T-helper 1 cell (primary cell): ENCODE measurements at regions not wholly inside any gene's neighbourhood (a gene's known extent, or its start where the extent isn't known, plus 50 kb on each side); places are given as distances from the start of the nearest gene placed in this dataset.

Experiments used
- DNase-seq, 5 donors: peaks; one replicate each; pipeline ENCODE4 v3.0.0-alpha.2; 2012 to 2020

- DNase-seq, result no peak
Observed at GRCh38 chr21:20720623-20721022, 277.6 kb upstream of the NCAM2 start.

GRCh38 chr21:20721151-20721550 lies 277.1 kb upstream of the NCAM2 start:
- DNase-seq, result no peak

GRCh38 chr21:20728691-20729090 lies 269.5 kb upstream of the NCAM2 start:
- no peak for DNase-seq

- no peak for DNase-seq
Observed at GRCh38 chr21:20729376-20729775, 268.8 kb upstream of the NCAM2 start.

- no peak for DNase-seq
Observed at GRCh38 chr21:20730441-20730840, 267.8 kb upstream of the NCAM2 start.

GRCh38 chr21:20735257-20735656 lies 263.0 kb upstream of the NCAM2 start:
- no peak for DNase-seq

- no peak for DNase-seq
Observed at GRCh38 chr21:20737227-20737913, 260.8 kb upstream of the NCAM2 start.

GRCh38 chr21:20739421-20739820 lies 258.8 kb upstream of the NCAM2 start:
- DNase-seq, result no peak

GRCh38 chr21:20741445-20741844 lies 256.8 kb upstream of the NCAM2 start:
- DNase-seq, result no peak

- DNase-seq, result no peak
Observed at GRCh38 chr21:20760221-20760620, 238.0 kb upstream of the NCAM2 start.

- no peak for DNase-seq
Observed at GRCh38 chr21:20774737-20775136, 223.5 kb upstream of the NCAM2 start.

- no peak for DNase-seq
Observed at GRCh38 chr21:20779321-20779720, 218.9 kb upstream of the NCAM2 start.

- no peak for DNase-seq
Observed at GRCh38 chr21:20783611-20784010, 214.6 kb upstream of the NCAM2 start.

GRCh38 chr21:20789729-20790500 lies 208.3 kb upstream of the NCAM2 start:
- DNase-seq, result no peak

- no peak for DNase-seq
Observed at GRCh38 chr21:20800106-20800505, 198.1 kb upstream of the NCAM2 start.

GRCh38 chr21:20802201-20802600 lies 196.0 kb upstream of the NCAM2 start:
- DNase-seq, result no peak

- DNase-seq, result no peak
Observed at GRCh38 chr21:20802631-20803260, 195.5 kb upstream of the NCAM2 start.

- DNase-seq, result no peak
Observed at GRCh38 chr21:20811702-20812101, 186.5 kb upstream of the NCAM2 start.

- no peak for DNase-seq
Observed at GRCh38 chr21:20814090-20814489, 184.1 kb upstream of the NCAM2 start.

GRCh38 chr21:20822666-20823065 lies 175.5 kb upstream of the NCAM2 start:
- DNase-seq, result no peak

- no peak for DNase-seq
Observed at GRCh38 chr21:20852866-20853265, 145.3 kb upstream of the NCAM2 start.

GRCh38 chr21:20856926-20857325 lies 141.3 kb upstream of the NCAM2 start:
- DNase-seq, result no peak

- DNase-seq, result no peak
Observed at GRCh38 chr21:20874202-20874601, 124.0 kb upstream of the NCAM2 start.

- no peak for DNase-seq
Observed at GRCh38 chr21:20875742-20876141, 122.5 kb upstream of the NCAM2 start.
